SK-N-SH (cell line): ENCODE measurements at regions not wholly inside any gene's neighbourhood (a gene's known extent, or its start where the extent isn't known, plus 50 kb on each side); places are given as distances from the start of the nearest gene placed in this dataset.

Experiments
- CTCF ChIA-PET: fragments of 300-600, 350-600 bp; formaldehyde crosslinking; extraction: SDS; loops from one replicate; lab custom pipeline; 2021; lab: Yijun Ruan, JAX
- POLR2A ChIA-PET: fragments of 350-600 bp; sonication (Branson Sonifier 250); formaldehyde crosslinking; extraction: SDS; loops from one replicate; lab custom pipeline; 2020; ENCODE audit warnings: antibody characterized with exemption, inconsistent platforms; lab: Yijun Ruan, JAX
- DNase-seq: peaks from one replicate; pipeline ENCODE4 v3.0.0; 2012
- H2AFZ ChIP-seq: fragments of 200-600 bp; sonication (generic); 2 replicates; pipeline ENCODE4 v1.8.1; 2016; ENCODE audit warnings: antibody characterized with exemption, mild to moderate bottlenecking, low read depth
- H3F3A ChIP-seq: fragments of 200-600 bp; sonication (generic); replicated peaks from 2 replicates; pipeline ENCODE3; 2016; ENCODE audit warnings: antibody characterized with exemption, mild to moderate bottlenecking; ENCODE audit not compliant: insufficient read depth
- H3K27ac ChIP-seq, 2 experiments: fragments of 200-500 bp in 1 of 2; fragments of 200-600 bp in 1 of 2; sonication (Bioruptor generic) in 1 of 2; sonication (generic), shearing (Covaris generic) in 1 of 2; 2 replicates each; pipeline versions ENCODE4 v1.5.1 to v1.6.1; 2014 to 2016; ENCODE audit warnings: low read depth in 2 of 2, inconsistent platforms in 1 of 2, low read length in 1 of 2, mild to moderate bottlenecking in 1 of 2, mixed read lengths in 1 of 2
- H3K27me3 ChIP-seq: fragments of 200-600 bp; sonication (generic), shearing (Covaris generic); 2 replicates; pipeline ENCODE4 v1.6.1; 2016; ENCODE audit warnings: mixed run types; ENCODE audit not compliant: insufficient read depth
- H3K36me3 ChIP-seq, 2 experiments: fragments of 200-500 bp in 1 of 2; fragments of 200-600 bp in 1 of 2; sonication (Bioruptor generic) in 1 of 2; sonication (generic) in 1 of 2; replicated peaks in 1 of 2; 2 replicates each; pipeline versions ENCODE3 to v1.5.1; 2014 to 2016; ENCODE audit warnings: low read length in 1 of 2, mild to moderate bottlenecking in 1 of 2; ENCODE audit not compliant: insufficient read depth in 2 of 2, control insufficient read depth in 1 of 2
- H3K4me1 ChIP-seq, 2 experiments: fragments of 200-500 bp in 1 of 2; fragments of 200-600 bp in 1 of 2; sonication (Bioruptor generic) in 1 of 2; sonication (generic), shearing (Covaris generic) in 1 of 2; 2 replicates each; pipeline versions ENCODE4 v1.5.1 to v1.6.1; 2014 to 2016; ENCODE audit warnings: low read depth in 1 of 2, low read length in 1 of 2, mixed run types in 1 of 2; ENCODE audit not compliant: insufficient read depth in 2 of 2, control insufficient read depth in 1 of 2
- H3K4me2 ChIP-seq: fragments of 200-600 bp; sonication (generic), shearing (Covaris generic); 2 replicates; pipeline ENCODE4 v1.6.1; 2017; ENCODE audit warnings: mixed run types
- H3K4me3 ChIP-seq, 2 experiments: fragments of 200-500 bp in 1 of 2; fragments of 200-600 bp in 1 of 2; sonication (Bioruptor generic) in 1 of 2; sonication (generic), shearing (Covaris generic) in 1 of 2; 2 replicates each; pipeline versions ENCODE4 v1.5.1 to v1.8.1; 2014 to 2016; ENCODE audit warnings: low read depth in 2 of 2, inconsistent platforms in 1 of 2, low read length in 1 of 2, mild to moderate bottlenecking in 1 of 2, mixed read lengths in 1 of 2, moderate library complexity in 1 of 2
- H3K79me2 ChIP-seq: fragments of 200-600 bp; sonication (generic); 2 replicates; pipeline ENCODE4 v1.8.1; 2017; ENCODE audit warnings: mild to moderate bottlenecking; ENCODE audit not compliant: insufficient read depth
- H3K9ac ChIP-seq: fragments of 200-600 bp; sonication (generic); 2 replicates; pipeline ENCODE4 v1.6.1; 2017; ENCODE audit warnings: mixed run types
- H3K9me2 ChIP-seq: fragments of 200-600 bp; sonication (generic); 2 replicates; pipeline ENCODE4 v1.6.1; 2017; ENCODE audit warnings: mixed run types
- H3K9me3 ChIP-seq: fragments of 200-600 bp; sonication (generic); 2 replicates; pipeline ENCODE4 v1.6.1; 2017; ENCODE audit warnings: mixed run types, mild to moderate bottlenecking, moderate library complexity
- H4K20me1 ChIP-seq: fragments of 200-600 bp; sonication (generic); 2 replicates; pipeline ENCODE4 v1.6.1; 2017; ENCODE audit warnings: mild to moderate bottlenecking, mixed run types; ENCODE audit not compliant: insufficient read depth
- CTCF ChIP-seq: fragments of 200-600 bp; sonication (generic); IDR thresholded peaks from 2 replicates; pipeline ENCODE4 v1.6.1; 2017; ENCODE audit warnings: antibody characterized with exemption, mild to moderate bottlenecking, moderate library complexity
- EP300 ChIP-seq, 2 experiments: IDR thresholded peaks; 2 replicates each; pipeline versions ENCODE4 v1.4.0 to v1.6.1; 2012; ENCODE audit warnings: borderline replicate concordance in 1 of 2, low read depth in 1 of 2, low read length in 1 of 2
- MEF2A ChIP-seq: IDR thresholded peaks from 2 replicates; pipeline ENCODE4 v1.4.0; 2012; ENCODE audit warnings: low read depth, borderline replicate concordance
- MXI1 ChIP-seq: IDR thresholded peaks from 2 replicates; pipeline ENCODE4 v1.6.1; 2012; ENCODE audit warnings: mild to moderate bottlenecking, low read depth, low read length, improper control_type of control experiment
- NRF1 ChIP-seq: IDR thresholded peaks from 2 replicates; pipeline ENCODE4 v1.6.1; 2012; ENCODE audit warnings: low read depth, mild to moderate bottlenecking, low read length
- POLR2AphosphoS5 ChIP-seq: IDR thresholded peaks from 2 replicates; pipeline ENCODE4 v1.6.1; 2012; ENCODE audit warnings: low read depth, low read length
- RAD21 ChIP-seq: IDR thresholded peaks from 2 replicates; pipeline ENCODE4 v1.6.1; 2012; ENCODE audit warnings: mild to moderate bottlenecking, low read length
- RCOR1 ChIP-seq: fragments of 150-350 bp; IDR thresholded peaks from 2 replicates; pipeline ENCODE4 v1.6.1; 2017; ENCODE audit warnings: antibody characterized with exemption, low read length
- RFX5 ChIP-seq: IDR thresholded peaks from 2 replicates; pipeline ENCODE4 v1.6.1; 2012; ENCODE audit warnings: mild to moderate bottlenecking, improper control_type of control experiment, low read length
- RXRA ChIP-seq: IDR thresholded peaks from 2 replicates; pipeline ENCODE4 v1.4.0; 2012; ENCODE audit warnings: low read depth, mild to moderate bottlenecking, borderline replicate concordance
- TCF12 ChIP-seq: IDR thresholded peaks from 2 replicates; pipeline ENCODE4 v1.4.0; 2012
- TEAD4 ChIP-seq: IDR thresholded peaks from 2 replicates; pipeline ENCODE4 v1.4.0; 2012; ENCODE audit warnings: mild to moderate bottlenecking, borderline replicate concordance; ENCODE audit not compliant: insufficient read depth
- WGBS: methylation state at CpG from one replicate; pipeline ENCODE4 v1.1.6; 2017; ENCODE audit warnings: low lambda C conversion rate; 5-methylcytosine and 5-hydroxymethylcytosine counted together
- TF ChIP-seq, protein P1 (sequence below): IDR thresholded peaks from 2 replicates; pipeline ENCODE4; 2012
- TF ChIP-seq, protein P2 (sequence below): IDR thresholded peaks from 2 replicates; pipeline ENCODE4 v1.6.1; 2012; ENCODE audit warnings: mild to moderate bottlenecking, low read depth, low read length, moderate library complexity

GRCh38 chr5:124949862-124950261 lies 203.4 kb upstream of the ZNF608 start:
- Histone ChIP-seq H4K20me1 (no peaks in the 10 kb centered on the region), H2AFZ (no peak overlapping the region), H3K4me1 (no peaks in the 10 kb centered on the region), H3K27me3 (no peaks in the 10 kb centered on the region), H3K79me2 (no peaks in the 10 kb centered on the region), H3K9me3 (no peaks in the 10 kb centered on the region), H3K9ac (no peak overlapping the region), H3K9me2 (no peaks in the 10 kb centered on the region), H3K4me2 (no peak overlapping the region), H3K27ac (no peak overlapping the region), H3K4me3 (no peak overlapping the region), H3F3A (no peaks in the 10 kb centered on the region), H3K36me3 (no peaks in the 10 kb centered on the region)
- no peak for DNase-seq
- ChIA-PET CTCF (interaction anchor here (0.9 kb wide), 1 partner anchor 17 kb away, joined by 3 read pairs; no protein-coding TSS in a partner anchor), POLR2A (no interaction called here)
- WGBS, result 88% methylated on average over 4 of the region's 4 CpGs
- no peak for TF ChIP-seq MXI1

DNA sequence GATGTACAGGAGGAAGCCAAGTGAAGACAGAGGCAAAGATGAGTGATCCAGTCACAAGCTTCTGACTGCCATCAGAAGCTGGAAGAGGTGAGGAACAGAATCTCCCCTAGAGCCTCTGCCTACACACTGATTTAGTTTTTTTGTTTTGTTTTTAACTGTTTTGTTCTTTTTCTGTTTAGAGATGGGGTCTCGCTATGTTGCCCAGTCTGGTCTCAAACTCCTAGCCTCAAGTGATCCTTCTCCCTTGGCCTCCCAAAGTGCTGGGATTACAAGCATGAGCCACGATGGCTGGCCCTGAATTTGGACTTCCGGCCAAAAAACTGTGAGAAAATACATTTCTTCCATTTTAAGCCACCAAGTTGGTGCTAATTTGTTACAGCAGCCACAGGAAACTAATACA lies 204.7 kb upstream of the ZNF608 start:
- Histone ChIP-seq H3K9me3 (no peaks in the 10 kb centered on the region), H3K4me3 (no peak overlapping the region), H3F3A (no peaks in the 10 kb centered on the region), H3K4me2 (no peak overlapping the region), H3K36me3 (no peaks in the 10 kb centered on the region), H3K27ac (no peak overlapping the region), H4K20me1 (no peaks in the 10 kb centered on the region), H3K79me2 (no peaks in the 10 kb centered on the region), H3K4me1 (no peaks in the 10 kb centered on the region), H3K27me3 (no peaks in the 10 kb centered on the region), H3K9me2 (no peaks in the 10 kb centered on the region), H3K9ac (no peak overlapping the region), H2AFZ (no peak overlapping the region)
- TF ChIP-seq EP300 (IDR thresholded peaks at IDR 0.05; ENCODE audit: borderline replicate concordance in 1 of 2, low read depth in 1 of 2, low read length in 1 of 2) (no peak), NRF1 (no peak), RCOR1 (no peak), RAD21 (no peak), POLR2AphosphoS5 (no peak), CTCF (no peak), RFX5 (no peak), TCF12 (no peak), TEAD4 (no peak), MEF2A (no peak), RXRA (no peak)
- TF ChIP-seq, protein P1, sequence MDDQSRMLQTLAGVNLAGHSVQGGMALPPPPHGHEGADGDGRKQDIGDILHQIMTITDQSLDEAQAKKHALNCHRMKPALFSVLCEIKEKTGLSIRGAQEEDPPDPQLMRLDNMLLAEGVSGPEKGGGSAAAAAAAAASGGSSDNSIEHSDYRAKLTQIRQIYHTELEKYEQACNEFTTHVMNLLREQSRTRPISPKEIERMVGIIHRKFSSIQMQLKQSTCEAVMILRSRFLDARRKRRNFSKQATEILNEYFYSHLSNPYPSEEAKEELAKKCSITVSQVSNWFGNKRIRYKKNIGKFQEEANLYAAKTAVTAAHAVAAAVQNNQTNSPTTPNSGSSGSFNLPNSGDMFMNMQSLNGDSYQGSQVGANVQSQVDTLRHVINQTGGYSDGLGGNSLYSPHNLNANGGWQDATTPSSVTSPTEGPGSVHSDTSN, result no peak
- TF ChIP-seq, protein P2, sequence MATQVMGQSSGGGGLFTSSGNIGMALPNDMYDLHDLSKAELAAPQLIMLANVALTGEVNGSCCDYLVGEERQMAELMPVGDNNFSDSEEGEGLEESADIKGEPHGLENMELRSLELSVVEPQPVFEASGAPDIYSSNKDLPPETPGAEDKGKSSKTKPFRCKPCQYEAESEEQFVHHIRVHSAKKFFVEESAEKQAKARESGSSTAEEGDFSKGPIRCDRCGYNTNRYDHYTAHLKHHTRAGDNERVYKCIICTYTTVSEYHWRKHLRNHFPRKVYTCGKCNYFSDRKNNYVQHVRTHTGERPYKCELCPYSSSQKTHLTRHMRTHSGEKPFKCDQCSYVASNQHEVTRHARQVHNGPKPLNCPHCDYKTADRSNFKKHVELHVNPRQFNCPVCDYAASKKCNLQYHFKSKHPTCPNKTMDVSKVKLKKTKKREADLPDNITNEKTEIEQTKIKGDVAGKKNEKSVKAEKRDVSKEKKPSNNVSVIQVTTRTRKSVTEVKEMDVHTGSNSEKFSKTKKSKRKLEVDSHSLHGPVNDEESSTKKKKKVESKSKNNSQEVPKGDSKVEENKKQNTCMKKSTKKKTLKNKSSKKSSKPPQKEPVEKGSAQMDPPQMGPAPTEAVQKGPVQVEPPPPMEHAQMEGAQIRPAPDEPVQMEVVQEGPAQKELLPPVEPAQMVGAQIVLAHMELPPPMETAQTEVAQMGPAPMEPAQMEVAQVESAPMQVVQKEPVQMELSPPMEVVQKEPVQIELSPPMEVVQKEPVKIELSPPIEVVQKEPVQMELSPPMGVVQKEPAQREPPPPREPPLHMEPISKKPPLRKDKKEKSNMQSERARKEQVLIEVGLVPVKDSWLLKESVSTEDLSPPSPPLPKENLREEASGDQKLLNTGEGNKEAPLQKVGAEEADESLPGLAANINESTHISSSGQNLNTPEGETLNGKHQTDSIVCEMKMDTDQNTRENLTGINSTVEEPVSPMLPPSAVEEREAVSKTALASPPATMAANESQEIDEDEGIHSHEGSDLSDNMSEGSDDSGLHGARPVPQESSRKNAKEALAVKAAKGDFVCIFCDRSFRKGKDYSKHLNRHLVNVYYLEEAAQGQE, result no peak
- ChIA-PET CTCF (no interaction called here), POLR2A (no interaction called here)
- WGBS, result 70% methylated on average over 3 of the region's 3 CpGs
- no peak for DNase-seq
